Suprapubic skin (tissue), 4 donors: ENCODE measurements at regions not wholly inside any gene's neighbourhood (a gene's known extent, or its start where the extent isn't known, plus 50 kb on each side); places are given as distances from the start of the nearest gene placed in this dataset.

Experiments used
- CTCF ChIP-seq, 2 donors: fragments of 200-600 bp in 1 of 2; fragments of 450-650 bp in 1 of 2; sonication (generic) in 1 of 2; IDR thresholded peaks; one replicate each; pipeline ENCODE4 v1.5.1; 2016 to 2019; ENCODE audit warnings: antibody characterized with exemption in 2 of 2, mild to moderate bottlenecking in 1 of 2, moderate library complexity in 1 of 2
- EP300 ChIP-seq: sonication (generic); formaldehyde crosslinking; IDR thresholded peaks from one replicate; pipeline ENCODE4 v1.6.1; 2017; ENCODE audit warnings: antibody characterized with exemption
- POLR2A ChIP-seq, 2 donors: fragments of 450-650 bp; IDR thresholded peaks; one replicate each; pipeline ENCODE4 v1.6.1; 2017; ENCODE audit warnings: antibody characterized with exemption in 2 of 2, mild to moderate bottlenecking in 2 of 2, moderate library complexity in 2 of 2
- POLR2AphosphoS5 ChIP-seq, 3 donors: sonication (generic); formaldehyde crosslinking; IDR thresholded peaks; one replicate each; pipeline ENCODE4 v1.6.1; 2017; ENCODE audit warnings: antibody characterized with exemption in 3 of 3

GRCh38 chr20:51953731-51954340 is 151.5 kb upstream of the SALL4 start:
- TF ChIP-seq POLR2AphosphoS5 (IDR thresholded peaks at IDR 0.05) (no peak), CTCF (IDR thresholded peaks at IDR 0.05) (no peak), POLR2A (IDR thresholded peaks at IDR 0.05) (no peak), EP300 (no peak)
